GM19023 (cell line): ENCODE measurements at regions not wholly inside any gene's neighbourhood (a gene's known extent, or its start where the extent isn't known, plus 50 kb on each side); places are given as distances from the start of the nearest gene placed in this dataset.
"Not testable (repeated sequence)": the region's sequence is repeated elsewhere in the genome, so short reads cannot be mapped to it uniquely, and the experiment has no call there.

Source experiments
- ATAC-seq: cut with Tn5 transposase; IDR thresholded peaks from one replicate; pipeline ENCODE4 v1.9.1; 2021; ENCODE audit warnings: mild to moderate bottlenecking, moderate library complexity; ENCODE audit not compliant: unreplicated experiment

- ATAC-seq: no peak
Observed at GRCh38 chr3:5035113-5035512, 55.9 kb downstream of the BHLHE40 start.

- ATAC-seq: no peak
Observed at GRCh38 chr3:5035692-5036391, 56.6 kb downstream of the BHLHE40 start.

GRCh38 chr3:5036392-5036766 lies 57.1 kb downstream of the BHLHE40 start:
- ATAC-seq: no peak

- ATAC-seq: no peak
Observed at GRCh38 chr3:5036858-5037257, 57.6 kb downstream of the BHLHE40 start.

- no peak for ATAC-seq
Observed at GRCh38 chr3:5039585-5039984, 60.3 kb downstream of the BHLHE40 start.

- no peak for ATAC-seq
Observed at GRCh38 chr3:5041315-5041714, 62.1 kb downstream of the BHLHE40 start.

GRCh38 chr3:5045961-5046360 lies 66.7 kb downstream of the BHLHE40 start:
- ATAC-seq: no peak

- ATAC-seq: no peak
Observed at GRCh38 chr3:5047764-5048419, 68.7 kb downstream of the BHLHE40 start.

GRCh38 chr3:5051772-5052171 lies 70.3 kb upstream of the ARL8B start:
- ATAC-seq: no peak

- no peak for ATAC-seq
Observed at GRCh38 chr3:5052247-5052646, 69.8 kb upstream of the ARL8B start.

- ATAC-seq: no peak
Observed at GRCh38 chr3:5053021-5053831, 68.9 kb upstream of the ARL8B start.

- ATAC-seq: no peak
Observed at GRCh38 chr3:5054098-5054497, 68.0 kb upstream of the ARL8B start.

GRCh38 chr3:5054579-5054978 lies 67.5 kb upstream of the ARL8B start:
- ATAC-seq: not testable (repeated sequence)

GRCh38 chr3:5055357-5056110 lies 66.6 kb upstream of the ARL8B start:
- ATAC-seq: no peak

GRCh38 chr3:5056111-5056391 lies 66.0 kb upstream of the ARL8B start:
- ATAC-seq: no peak

- no peak for ATAC-seq
Observed at GRCh38 chr3:5057272-5057671, 64.8 kb upstream of the ARL8B start.

- peak; percentile 87 for ATAC-seq
Observed at GRCh38 chr3:5057857-5058324, 64.2 kb upstream of the ARL8B start.

GRCh38 chr3:5058471-5058951 lies 63.6 kb upstream of the ARL8B start:
- no peak for ATAC-seq

GRCh38 chr3:5059782-5060181 lies 62.3 kb upstream of the ARL8B start:
- no peak for ATAC-seq

- ATAC-seq: no peak
Observed at GRCh38 chr3:5061218-5061569, 60.9 kb upstream of the ARL8B start.

GRCh38 chr3:5063724-5064123 lies 58.4 kb upstream of the ARL8B start:
- no peak for ATAC-seq
